Esophagus muscularis mucosa (tissue), 4 donors: ENCODE measurements at regions not wholly inside any gene's neighbourhood (a gene's known extent, or its start where the extent isn't known, plus 50 kb on each side); places are given as distances from the start of the nearest gene placed in this dataset.
A peak's percentile ranks its signal among the peaks of the same experiment; 100 is the strongest.

ENCODE experiments used
- DNase-seq: peaks from one replicate; pipeline ENCODE4 v3.0.0-alpha.2; 2017; ENCODE audit errors: extremely low spot score
- H3K27ac ChIP-seq, 4 donors: fragments of 200-600 bp; sonication (generic); replicated peaks in 1 of 4; 1 replicate in 3 of 4; 2 replicates in 1 of 4; pipeline ENCODE4 v1.5.1; 2016 to 2019; ENCODE audit warnings: mild to moderate bottlenecking in 1 of 4
- H3K27me3 ChIP-seq, 4 donors: fragments of 200-600 bp; sonication (generic); one replicate each; pipeline versions ENCODE4 v1.5.1 to v1.6.0; 2016 to 2019
- H3K36me3 ChIP-seq, 4 donors: fragments of 200-600 bp; sonication (generic); one replicate each; pipeline ENCODE4 v1.5.1; 2016 to 2019
- H3K4me1 ChIP-seq, 4 donors: fragments of 200-600 bp; sonication (generic); one replicate each; pipeline ENCODE4 v1.5.1; 2016 to 2019
- H3K4me3 ChIP-seq, 4 donors: fragments of 200-600 bp; sonication (generic); 1 replicate in 2 of 4; 2 replicates in 2 of 4; pipeline ENCODE4 v1.5.1; 2016 to 2019; ENCODE audit warnings: mild to moderate bottlenecking in 4 of 4, moderate library complexity in 1 of 4
- H3K9me3 ChIP-seq, 4 donors: fragments of 200-600 bp; sonication (generic); 1 replicate in 3 of 4; 2 replicates in 1 of 4; pipeline ENCODE4 v1.5.1; 2016 to 2019
- CTCF ChIP-seq, 3 experiments: fragments of 200-600 bp in 2 of 3; fragments of 450-650 bp in 1 of 3; sonication (generic) in 2 of 3; IDR thresholded peaks; one replicate each; pipeline ENCODE4 v1.5.1; 2017 to 2019; ENCODE audit warnings: antibody characterized with exemption in 3 of 3, mild to moderate bottlenecking in 2 of 3, moderate library complexity in 1 of 3
- EP300 ChIP-seq: sonication (generic); formaldehyde crosslinking; IDR thresholded peaks from one replicate; pipeline ENCODE4 v1.6.1; 2017; ENCODE audit warnings: antibody characterized with exemption
- POLR2A ChIP-seq: fragments of 450-650 bp; IDR thresholded peaks from one replicate; pipeline ENCODE4 v1.6.1; 2017; ENCODE audit warnings: antibody characterized with exemption, moderate library complexity, mild to moderate bottlenecking, low read depth
- POLR2AphosphoS5 ChIP-seq, 2 donors: sonication (generic); formaldehyde crosslinking; IDR thresholded peaks; one replicate each; pipeline ENCODE4 v1.6.1; 2017; ENCODE audit warnings: antibody characterized with exemption in 2 of 2
- WGBS: methylation state at CpG from one replicate; pipeline ENCODE4 v1.1.5; 2018; 5-methylcytosine and 5-hydroxymethylcytosine counted together
- intact Hi-C: fragments of 100-400 bp; cut with DNase I; formaldehyde crosslinking; loops from one replicate; pipeline ENCODE4 v1.15.1; 2023

DNA sequence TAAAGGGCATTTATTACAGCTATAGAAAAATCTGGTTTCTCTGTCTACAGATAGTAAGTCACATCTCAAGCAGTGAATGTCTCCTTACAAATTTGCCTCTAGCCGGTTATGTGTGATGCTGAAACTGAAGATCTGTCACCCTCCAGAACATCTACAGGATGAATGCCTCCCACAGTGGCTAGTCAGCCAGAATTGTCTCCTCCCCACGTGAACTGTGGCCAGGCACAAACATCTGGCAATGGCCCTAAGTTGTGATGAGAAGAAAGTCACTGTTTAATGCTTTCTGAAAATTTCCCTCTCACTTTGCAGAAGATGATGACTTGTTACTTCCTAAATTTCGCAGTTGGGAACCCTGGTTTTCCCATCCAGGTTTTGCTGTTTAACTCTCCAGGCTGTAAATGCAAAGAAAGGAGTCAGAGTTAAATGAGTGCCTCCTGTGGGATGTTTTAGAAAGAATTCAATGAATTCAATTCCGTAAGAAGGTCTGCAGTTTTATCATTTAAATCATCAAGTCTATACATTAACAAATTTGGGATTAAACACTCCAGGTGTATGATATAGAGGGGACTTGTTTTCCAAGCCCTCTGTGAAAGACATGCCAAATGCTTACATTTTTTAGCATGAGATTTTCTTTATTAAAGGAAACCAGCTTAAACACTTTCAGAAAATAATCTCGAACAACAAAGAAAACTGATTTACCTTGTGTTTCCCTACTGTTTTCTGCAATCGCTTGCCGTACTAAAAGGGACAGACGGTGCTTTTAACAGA, 55.4 kb upstream of the TLR3 start:
- DNase-seq = peak; percentile 42
- no peak overlapping the region for H3K27ac ChIP-seq
- intact Hi-C loops = no loop called here
- no peak overlapping the region for H3K4me3 ChIP-seq
- H3K4me1 ChIP-seq = peaks cover 0 to 11% (median 4%) of the 10 kb centered on the region in 4 donors
- no peak for TF ChIP-seq EP300
- no peak for TF ChIP-seq CTCF (IDR thresholded peaks at IDR 0.05)
- no peak for TF ChIP-seq POLR2AphosphoS5 (IDR thresholded peaks at IDR 0.05)
- TF ChIP-seq POLR2A = no peak
- H3K27me3 ChIP-seq = no peaks in the 10 kb centered on the region
- H3K36me3 ChIP-seq = no peaks in the 10 kb centered on the region
- no peaks in the 10 kb centered on the region for H3K9me3 ChIP-seq
- WGBS = 75% methylated on average over 8 of the region's 8 CpGs

DNA sequence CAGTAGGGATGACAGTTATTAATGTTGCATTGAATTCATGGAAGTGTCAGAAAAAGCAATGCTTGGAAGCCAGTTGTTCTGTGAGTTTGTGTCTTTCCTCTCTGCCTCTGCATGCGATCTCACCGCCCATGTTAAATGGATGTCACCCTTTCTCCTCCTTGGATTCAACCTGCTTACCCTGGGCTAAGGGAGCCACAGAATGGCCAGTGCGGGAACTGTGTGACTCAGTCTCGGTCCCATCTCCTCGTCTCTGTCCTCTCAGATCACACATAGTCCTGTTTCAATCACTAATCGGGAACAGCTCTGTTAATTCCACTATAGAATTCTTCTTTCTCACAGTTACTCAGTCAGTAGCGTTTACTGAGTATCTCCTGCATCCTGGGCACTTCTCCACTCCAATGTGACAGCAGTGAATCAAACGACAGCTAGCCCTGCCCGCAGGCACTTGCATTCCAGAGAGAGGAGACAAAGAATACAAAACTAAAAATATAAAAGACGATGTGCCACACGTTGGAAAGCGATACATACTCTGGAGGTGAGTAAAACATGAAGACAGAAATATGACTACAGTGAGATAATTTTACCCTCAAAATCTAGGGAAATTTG, 53.6 kb upstream of the TLR3 start:
- TF ChIP-seq EP300 = no peak
- TF ChIP-seq POLR2A = no peak
- no peak for TF ChIP-seq CTCF (IDR thresholded peaks at IDR 0.05)
- no peak for TF ChIP-seq POLR2AphosphoS5 (IDR thresholded peaks at IDR 0.05)
- no peak overlapping the region for H3K27ac ChIP-seq
- H3K4me3 ChIP-seq = no peak overlapping the region
- peaks cover 0 to 8% (median 1%) of the 10 kb centered on the region in 4 donors for H3K4me1 ChIP-seq
- WGBS = 74% methylated on average over 12 of the region's 12 CpGs
- no peaks in the 10 kb centered on the region for H3K27me3 ChIP-seq
- H3K9me3 ChIP-seq = no peaks in the 10 kb centered on the region
- H3K36me3 ChIP-seq = no peaks in the 10 kb centered on the region
- DNase-seq = peak; percentile 86
- intact Hi-C loops = no loop called here

DNA sequence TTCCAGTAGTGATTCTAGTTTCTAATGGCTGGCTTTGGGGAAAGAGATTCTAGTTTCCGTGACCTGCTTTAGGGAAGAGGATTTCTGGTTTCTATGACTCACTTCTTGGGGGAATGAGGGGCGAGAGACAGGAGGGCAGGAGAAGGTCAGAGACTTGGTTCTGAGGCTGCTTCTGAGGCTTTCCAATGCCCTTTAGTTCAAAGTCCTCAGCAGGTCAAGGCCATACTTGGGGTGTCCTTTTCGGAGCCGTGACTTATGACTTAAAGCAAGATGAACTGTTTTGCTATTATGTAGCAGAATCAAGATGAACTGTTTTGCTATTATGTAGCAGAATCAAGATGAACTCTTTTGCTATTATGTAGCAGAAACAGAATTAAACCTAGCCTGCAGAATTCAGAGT, 52.2 kb upstream of the TLR3 start:
- DNase-seq = no peak
- H3K27me3 ChIP-seq = no peaks in the 10 kb centered on the region
- no peak overlapping the region for H3K27ac ChIP-seq
- H3K4me1 ChIP-seq = peaks cover 4 to 17% (median 15%) of the 10 kb centered on the region in 4 donors
- WGBS = 82% methylated on average over 4 of the region's 4 CpGs
- TF ChIP-seq POLR2AphosphoS5 (IDR thresholded peaks at IDR 0.05) (no peak), EP300 (no peak), POLR2A (no peak), CTCF (IDR thresholded peaks at IDR 0.05) (no peak)
- intact Hi-C loops = no loop called here
- no peaks in the 10 kb centered on the region for H3K9me3 ChIP-seq
- no peaks in the 10 kb centered on the region for H3K36me3 ChIP-seq
- no peak overlapping the region for H3K4me3 ChIP-seq

DNA sequence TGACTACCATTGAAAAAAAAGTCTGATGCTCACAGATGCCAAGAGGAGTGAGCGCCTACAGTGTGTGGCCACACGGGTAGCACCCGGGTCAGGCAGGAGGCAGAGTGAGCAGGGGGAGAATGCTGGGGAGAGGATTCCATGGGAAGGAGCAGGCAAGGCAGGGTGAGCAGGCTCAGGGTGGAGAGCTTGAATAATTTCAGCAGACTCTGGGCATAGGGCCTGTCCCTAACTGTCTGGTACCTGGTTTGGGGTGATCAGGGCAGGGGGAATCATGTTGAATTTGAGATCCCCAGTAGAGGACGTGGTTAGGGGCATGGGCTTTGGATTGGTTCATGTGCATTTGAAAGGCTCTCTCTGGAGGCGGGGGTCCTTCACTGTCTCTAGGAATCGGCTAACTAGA, 51.2 kb upstream of the TLR3 start:
- TF ChIP-seq CTCF (IDR thresholded peaks at IDR 0.05) (no peak), EP300 (no peak), POLR2A (no peak), POLR2AphosphoS5 (IDR thresholded peaks at IDR 0.05) (no peak)
- H3K27me3 ChIP-seq = no peaks in the 10 kb centered on the region
- H3K9me3 ChIP-seq = no peaks in the 10 kb centered on the region
- no peaks in the 10 kb centered on the region for H3K36me3 ChIP-seq
- WGBS = 97% methylated on average over 5 of the region's 6 CpGs
- H3K27ac ChIP-seq = no peak overlapping the region
- peak; percentile 70 for DNase-seq
- peaks cover 4 to 19% (median 16%) of the 10 kb centered on the region in 4 donors for H3K4me1 ChIP-seq
- no peak overlapping the region for H3K4me3 ChIP-seq
- intact Hi-C loops = no loop called here
